ENCODE measurements at regions not wholly inside any gene's neighbourhood (a gene's known extent, or its start where the extent isn't known, plus 50 kb on each side); places are given as distances from the start of the nearest gene placed in this dataset.

DNA sequence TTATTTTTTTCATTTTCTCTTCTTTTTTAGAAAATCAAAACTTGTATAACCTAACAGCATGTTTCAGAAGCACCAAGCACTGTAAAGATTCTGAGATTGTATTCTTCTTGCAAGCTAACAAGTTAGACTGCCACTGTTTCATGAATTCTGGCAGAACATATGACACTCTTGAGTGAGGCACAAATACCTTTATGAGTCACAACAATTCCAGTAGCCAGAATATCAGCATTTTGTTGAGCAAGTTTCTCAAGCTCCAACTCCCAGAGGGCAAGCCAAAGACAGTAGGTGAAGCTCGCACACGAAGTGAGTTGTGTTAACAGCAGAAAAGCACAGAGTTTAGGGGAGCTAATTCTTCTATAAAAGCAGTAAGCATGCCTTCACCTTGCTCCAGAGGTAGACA is 268.8 kb upstream of the NCAM2 start:
- no peak for TF ChIP-seq POLR2A (IDR thresholded peaks at IDR 0.05)
- TF ChIP-seq, protein P1, sequence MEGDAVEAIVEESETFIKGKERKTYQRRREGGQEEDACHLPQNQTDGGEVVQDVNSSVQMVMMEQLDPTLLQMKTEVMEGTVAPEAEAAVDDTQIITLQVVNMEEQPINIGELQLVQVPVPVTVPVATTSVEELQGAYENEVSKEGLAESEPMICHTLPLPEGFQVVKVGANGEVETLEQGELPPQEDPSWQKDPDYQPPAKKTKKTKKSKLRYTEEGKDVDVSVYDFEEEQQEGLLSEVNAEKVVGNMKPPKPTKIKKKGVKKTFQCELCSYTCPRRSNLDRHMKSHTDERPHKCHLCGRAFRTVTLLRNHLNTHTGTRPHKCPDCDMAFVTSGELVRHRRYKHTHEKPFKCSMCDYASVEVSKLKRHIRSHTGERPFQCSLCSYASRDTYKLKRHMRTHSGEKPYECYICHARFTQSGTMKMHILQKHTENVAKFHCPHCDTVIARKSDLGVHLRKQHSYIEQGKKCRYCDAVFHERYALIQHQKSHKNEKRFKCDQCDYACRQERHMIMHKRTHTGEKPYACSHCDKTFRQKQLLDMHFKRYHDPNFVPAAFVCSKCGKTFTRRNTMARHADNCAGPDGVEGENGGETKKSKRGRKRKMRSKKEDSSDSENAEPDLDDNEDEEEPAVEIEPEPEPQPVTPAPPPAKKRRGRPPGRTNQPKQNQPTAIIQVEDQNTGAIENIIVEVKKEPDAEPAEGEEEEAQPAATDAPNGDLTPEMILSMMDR (IDR thresholded peaks at IDR 0.05): no peak
